Body of pancreas (tissue), 4 donors: ENCODE measurements at regions not wholly inside any gene's neighbourhood (a gene's known extent, or its start where the extent isn't known, plus 50 kb on each side); places are given as distances from the start of the nearest gene placed in this dataset.
A peak's percentile ranks its signal among the peaks of the same experiment; 100 is the strongest.

Source experiments
- ATAC-seq: fragments of 150-250 bp; one replicate; pipeline ENCODE4 v1.9.1; 2016
- DNase-seq, 4 donors: peaks; one replicate each; pipeline ENCODE4 v3.0.0-alpha.2; 2019
- H3K27ac ChIP-seq, 4 donors: fragments of 200-600 bp; sonication (generic); 1 replicate in 3 of 4; 2 replicates in 1 of 4; pipeline versions ENCODE4 v1.5.1 to v1.6.1; 2016 to 2019; ENCODE audit warnings: mild to moderate bottlenecking in 1 of 4, mixed read lengths in 1 of 4, moderate library complexity in 1 of 4
- H3K27me3 ChIP-seq, 2 donors: fragments of 200-600 bp; sonication (generic); one replicate each; pipeline ENCODE4 v1.6.0; 2016; ENCODE audit warnings: mild to moderate bottlenecking in 1 of 2
- H3K36me3 ChIP-seq, 2 donors: fragments of 200-600 bp; sonication (generic); replicated peaks in 1 of 2; 2 replicates each; pipeline ENCODE4 v1.5.1; 2016; ENCODE audit warnings: low read depth in 2 of 2; ENCODE audit not compliant: insufficient read depth in 1 of 2
- H3K4me1 ChIP-seq: fragments of 200-600 bp; sonication (generic); one replicate; pipeline ENCODE4 v1.6.0; 2016
- H3K4me3 ChIP-seq, 2 donors: fragments of 200-600 bp; sonication (generic); 1 replicate in 1 of 2; 2 replicates in 1 of 2; pipeline ENCODE4 v1.5.1; 2016 to 2019
- H3K9me3 ChIP-seq, 3 donors: fragments of 200-600 bp; sonication (generic); 1 replicate in 2 of 3; 2 replicates in 1 of 3; pipeline ENCODE4 v1.5.1; 2016
- POLR2A ChIP-seq, 3 donors: fragments of 450-650 bp; IDR thresholded peaks; one replicate each; pipeline ENCODE4 v1.6.1; 2016; ENCODE audit warnings: antibody characterized with exemption in 3 of 3, mild to moderate bottlenecking in 2 of 3
- WGBS, 2 donors: methylation state at CpG; one replicate each; pipeline ENCODE4 v1.1.5; 2017; 5-methylcytosine and 5-hydroxymethylcytosine counted together
- intact Hi-C: fragments of 100-400 bp; cut with DNase I; formaldehyde crosslinking; loops from one replicate; pipeline ENCODE4 v1.15.1; 2023
- TF ChIP-seq, protein P1 (sequence below), 7 experiments: fragments of 450-650 bp in 4 of 7; fragments of 200-600 bp in 3 of 7; sonication (generic) in 3 of 7; IDR thresholded peaks; one replicate each; pipeline ENCODE4 v1.5.1; 2016 to 2019; ENCODE audit warnings: antibody characterized with exemption in 7 of 7

GRCh38 chr2:155111070-155111469 is 412.6 kb downstream of the KCNJ3 start:
- TF ChIP-seq, protein P1, sequence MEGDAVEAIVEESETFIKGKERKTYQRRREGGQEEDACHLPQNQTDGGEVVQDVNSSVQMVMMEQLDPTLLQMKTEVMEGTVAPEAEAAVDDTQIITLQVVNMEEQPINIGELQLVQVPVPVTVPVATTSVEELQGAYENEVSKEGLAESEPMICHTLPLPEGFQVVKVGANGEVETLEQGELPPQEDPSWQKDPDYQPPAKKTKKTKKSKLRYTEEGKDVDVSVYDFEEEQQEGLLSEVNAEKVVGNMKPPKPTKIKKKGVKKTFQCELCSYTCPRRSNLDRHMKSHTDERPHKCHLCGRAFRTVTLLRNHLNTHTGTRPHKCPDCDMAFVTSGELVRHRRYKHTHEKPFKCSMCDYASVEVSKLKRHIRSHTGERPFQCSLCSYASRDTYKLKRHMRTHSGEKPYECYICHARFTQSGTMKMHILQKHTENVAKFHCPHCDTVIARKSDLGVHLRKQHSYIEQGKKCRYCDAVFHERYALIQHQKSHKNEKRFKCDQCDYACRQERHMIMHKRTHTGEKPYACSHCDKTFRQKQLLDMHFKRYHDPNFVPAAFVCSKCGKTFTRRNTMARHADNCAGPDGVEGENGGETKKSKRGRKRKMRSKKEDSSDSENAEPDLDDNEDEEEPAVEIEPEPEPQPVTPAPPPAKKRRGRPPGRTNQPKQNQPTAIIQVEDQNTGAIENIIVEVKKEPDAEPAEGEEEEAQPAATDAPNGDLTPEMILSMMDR (IDR thresholded peaks at IDR 0.05) = no peak
- no peak for TF ChIP-seq POLR2A (IDR thresholded peaks at IDR 0.05)
- ATAC-seq (no peak), DNase-seq (no peak)
- H3K27me3 ChIP-seq = no peaks in the 10 kb centered on the region
- no peak overlapping the region for H3K27ac ChIP-seq
- no peaks in the 10 kb centered on the region for H3K4me1 ChIP-seq
- intact Hi-C loops = no loop called here
- no peaks in the 10 kb centered on the region for H3K9me3 ChIP-seq
- no peaks in the 10 kb centered on the region for H3K36me3 ChIP-seq
- WGBS, 2 donors = 57 to 63% methylated on average over 1 of the region's 1 CpG
- no peak overlapping the region for H3K4me3 ChIP-seq

- TF ChIP-seq POLR2A (IDR thresholded peaks at IDR 0.05) = no peak
- TF ChIP-seq, protein P1 (IDR thresholded peaks at IDR 0.05) = no peak
- H3K36me3 ChIP-seq = no peaks in the 10 kb centered on the region
- no peak overlapping the region for H3K4me3 ChIP-seq
- ATAC-seq (no peak), DNase-seq (no peak)
- H3K9me3 ChIP-seq = no peaks in the 10 kb centered on the region
- no peaks in the 10 kb centered on the region for H3K27me3 ChIP-seq
- intact Hi-C loops = no loop called here
- no peaks in the 10 kb centered on the region for H3K4me1 ChIP-seq
- WGBS, 2 donors = 80 to 86% methylated on average over 1 of the region's 1 CpG
- H3K27ac ChIP-seq = no peak overlapping the region
Measured at GRCh38 chr2:155109527-155109926, 411.0 kb downstream of the KCNJ3 start.

DNA sequence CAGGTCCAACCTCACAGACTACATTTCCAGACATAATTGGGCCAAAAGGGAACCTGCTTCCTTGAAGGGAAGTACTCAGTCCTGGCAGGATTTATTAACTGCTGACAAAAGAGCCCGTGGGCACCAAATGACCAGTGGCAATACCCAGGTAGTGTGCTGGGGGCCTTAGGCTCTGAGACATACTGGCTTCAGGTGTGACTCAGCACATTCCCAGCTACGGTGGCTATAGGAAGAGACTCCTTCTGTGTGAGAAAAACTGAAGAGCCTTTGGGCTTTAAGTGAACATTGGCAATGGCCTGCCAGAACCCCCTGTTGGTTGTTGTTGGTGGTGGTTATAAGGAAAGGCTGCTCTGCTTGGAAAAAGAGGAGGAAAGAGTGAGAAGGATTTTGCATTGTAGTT is 401.8 kb downstream of the KCNJ3 start:
- no peaks in the 10 kb centered on the region for H3K27me3 ChIP-seq
- intact Hi-C loops = no loop called here
- no peak overlapping the region for H3K4me3 ChIP-seq
- no peak for TF ChIP-seq POLR2A (IDR thresholded peaks at IDR 0.05)
- TF ChIP-seq, protein P1 (IDR thresholded peaks at IDR 0.05) = no peak
- ATAC-seq (no peak), DNase-seq (no peak)
- no peaks in the 10 kb centered on the region for H3K4me1 ChIP-seq
- no peaks in the 10 kb centered on the region for H3K36me3 ChIP-seq
- H3K27ac ChIP-seq = no peak overlapping the region
- peaks cover 0 to 9% (median 0%) of the 10 kb centered on the region in 3 donors for H3K9me3 ChIP-seq
- WGBS, 2 donors = 75 to 81% methylated on average over 2 of the region's 2 CpGs

DNA sequence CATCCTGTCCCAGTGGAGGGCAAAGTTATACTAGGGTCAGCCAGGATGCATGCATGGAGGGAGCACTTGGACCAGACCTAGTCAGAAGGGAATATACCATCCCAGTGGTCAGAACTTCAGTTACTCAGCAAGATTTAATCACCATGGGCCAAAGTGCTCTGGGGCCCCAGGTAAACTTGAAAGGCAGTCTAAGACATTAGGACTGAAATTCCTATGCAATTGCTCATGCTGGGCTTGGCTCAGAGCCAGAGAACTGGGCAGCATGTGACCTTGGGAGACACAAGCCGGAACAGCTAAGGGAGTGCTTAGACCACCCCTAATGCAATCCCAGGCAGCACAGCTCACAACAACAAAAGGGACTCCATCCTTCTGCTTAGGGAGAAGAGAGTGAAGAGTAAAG is 401.3 kb downstream of the KCNJ3 start:
- no peak overlapping the region for H3K27ac ChIP-seq
- peaks cover 0 to 9% (median 0%) of the 10 kb centered on the region in 3 donors for H3K9me3 ChIP-seq
- DNase-seq = peak in 2 of 4 donors; percentile 14 to 18
- ATAC-seq = no peak
- no peak for TF ChIP-seq POLR2A (IDR thresholded peaks at IDR 0.05)
- TF ChIP-seq, protein P1 (IDR thresholded peaks at IDR 0.05) = no peak
- H3K27me3 ChIP-seq = no peaks in the 10 kb centered on the region
- intact Hi-C loops = no loop called here
- H3K36me3 ChIP-seq = no peaks in the 10 kb centered on the region
- H3K4me3 ChIP-seq = no peak overlapping the region
- no peaks in the 10 kb centered on the region for H3K4me1 ChIP-seq
- 17 to 36% methylated on average over 1 of the region's 1 CpG for WGBS, 2 donors

DNA sequence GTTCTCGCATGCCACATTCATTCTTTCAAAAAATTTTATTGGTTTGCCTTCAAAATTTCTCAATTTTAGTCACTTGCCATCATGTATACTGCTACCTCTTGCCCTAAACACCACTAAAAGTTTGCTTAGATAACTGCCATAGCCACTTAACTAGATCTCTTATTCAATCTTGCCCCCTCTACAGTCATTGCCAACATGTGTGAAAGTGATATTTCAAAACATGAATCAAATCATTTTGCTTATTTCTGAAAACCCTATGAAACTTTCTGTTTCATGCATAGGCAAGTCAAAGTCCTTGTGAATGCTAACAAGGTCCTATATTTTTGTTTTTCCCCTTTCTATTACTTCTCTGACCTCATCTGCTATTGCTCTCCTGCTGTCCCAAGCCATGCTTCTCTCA is 397.1 kb downstream of the KCNJ3 start:
- WGBS, 2 donors = 95 to 97% methylated on average over 1 of the region's 1 CpG
- intact Hi-C loops = no loop called here
- Histone ChIP-seq H3K27ac (no peak overlapping the region), H3K9me3 (no peaks in the 10 kb centered on the region), H3K4me3 (no peak overlapping the region), H3K4me1 (no peaks in the 10 kb centered on the region), H3K36me3 (no peaks in the 10 kb centered on the region), H3K27me3 (no peaks in the 10 kb centered on the region)
- TF ChIP-seq, protein P1 (IDR thresholded peaks at IDR 0.05) = no peak
- TF ChIP-seq POLR2A (IDR thresholded peaks at IDR 0.05) = no peak
- ATAC-seq = no peak
- no peak for DNase-seq
